ENCODE measurements at regions not wholly inside any gene's neighbourhood (a gene's known extent, or its start where the extent isn't known, plus 50 kb on each side); places are given as distances from the start of the nearest gene placed in this dataset.

DNA sequence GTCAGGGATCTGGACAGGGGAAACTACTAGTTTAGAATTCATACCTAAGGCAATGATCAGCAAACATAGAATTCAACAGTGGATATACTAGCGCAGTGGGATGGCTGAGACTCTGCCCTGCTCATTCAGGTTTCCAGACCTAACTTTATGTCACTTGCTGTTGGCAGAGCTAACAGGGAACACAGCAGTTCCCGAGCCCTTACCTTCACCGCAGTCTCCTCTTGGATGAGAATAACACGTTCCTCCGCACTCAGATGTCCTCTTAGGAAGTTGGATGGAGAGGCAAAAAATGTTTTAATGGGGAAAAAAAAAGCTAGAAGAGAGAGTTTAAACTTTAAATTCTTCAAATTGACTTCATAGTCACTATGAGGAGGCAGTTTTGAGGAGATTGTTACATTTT is 159.7 kb upstream of the FREM2 start:
- TF ChIP-seq, protein P1, sequence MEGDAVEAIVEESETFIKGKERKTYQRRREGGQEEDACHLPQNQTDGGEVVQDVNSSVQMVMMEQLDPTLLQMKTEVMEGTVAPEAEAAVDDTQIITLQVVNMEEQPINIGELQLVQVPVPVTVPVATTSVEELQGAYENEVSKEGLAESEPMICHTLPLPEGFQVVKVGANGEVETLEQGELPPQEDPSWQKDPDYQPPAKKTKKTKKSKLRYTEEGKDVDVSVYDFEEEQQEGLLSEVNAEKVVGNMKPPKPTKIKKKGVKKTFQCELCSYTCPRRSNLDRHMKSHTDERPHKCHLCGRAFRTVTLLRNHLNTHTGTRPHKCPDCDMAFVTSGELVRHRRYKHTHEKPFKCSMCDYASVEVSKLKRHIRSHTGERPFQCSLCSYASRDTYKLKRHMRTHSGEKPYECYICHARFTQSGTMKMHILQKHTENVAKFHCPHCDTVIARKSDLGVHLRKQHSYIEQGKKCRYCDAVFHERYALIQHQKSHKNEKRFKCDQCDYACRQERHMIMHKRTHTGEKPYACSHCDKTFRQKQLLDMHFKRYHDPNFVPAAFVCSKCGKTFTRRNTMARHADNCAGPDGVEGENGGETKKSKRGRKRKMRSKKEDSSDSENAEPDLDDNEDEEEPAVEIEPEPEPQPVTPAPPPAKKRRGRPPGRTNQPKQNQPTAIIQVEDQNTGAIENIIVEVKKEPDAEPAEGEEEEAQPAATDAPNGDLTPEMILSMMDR (IDR thresholded peaks at IDR 0.05), result no peak
- no peak for TF ChIP-seq POLR2A (IDR thresholded peaks at IDR 0.05)
- TF ChIP-seq POLR2AphosphoS5 (IDR thresholded peaks at IDR 0.05), result no peak

Data from gastroesophageal sphincter (tissue), 3 donors.